HPDE6-E6E7 (cell line): ENCODE measurements at regions not wholly inside any gene's neighbourhood (a gene's known extent, or its start where the extent isn't known, plus 50 kb on each side); places are given as distances from the start of the nearest gene placed in this dataset.
"Not testable (repeated sequence)": the region's sequence is repeated elsewhere in the genome, so short reads cannot be mapped to it uniquely, and the experiment has no call there.

ENCODE experiments used
- DNase-seq: peaks from one replicate; pipeline ENCODE4 v3.0.0; 2011; ENCODE audit warnings: missing footprints; ENCODE audit errors: extremely low spot score

- DNase-seq, result no peak
Observed at GRCh38 chr1:8228253-8228652, 89.7 kb upstream of the SLC45A1 start.

GRCh38 chr1:8227674-8228073 lies 90.2 kb upstream of the SLC45A1 start:
- DNase-seq, result not testable (repeated sequence)

GRCh38 chr1:8226747-8227146 lies 91.2 kb upstream of the SLC45A1 start:
- no peak for DNase-seq

- DNase-seq, result not testable (repeated sequence)
Observed at GRCh38 chr1:8226024-8226423, 91.9 kb upstream of the SLC45A1 start.

- DNase-seq, result no peak
Observed at GRCh38 chr1:8223526-8223925, 94.4 kb upstream of the SLC45A1 start.

- DNase-seq, result no peak
Observed at GRCh38 chr1:8222789-8223188, 95.1 kb upstream of the SLC45A1 start.

- no peak for DNase-seq
Observed at GRCh38 chr1:8219530-8219929, 98.4 kb upstream of the SLC45A1 start.

GRCh38 chr1:8218351-8219092 lies 99.4 kb upstream of the SLC45A1 start:
- no peak for DNase-seq

- no peak for DNase-seq
Observed at GRCh38 chr1:8217809-8218208, 100.1 kb upstream of the SLC45A1 start.

GRCh38 chr1:8217011-8217711 lies 100.8 kb upstream of the SLC45A1 start:
- DNase-seq, result no peak

GRCh38 chr1:8216005-8216404 lies 101.9 kb upstream of the SLC45A1 start:
- no peak for DNase-seq

- no peak for DNase-seq
Observed at GRCh38 chr1:8214501-8215173, 103.3 kb upstream of the SLC45A1 start.

- no peak for DNase-seq
Observed at GRCh38 chr1:8213676-8214075, 104.2 kb upstream of the SLC45A1 start.

GRCh38 chr1:8213136-8213535 lies 104.8 kb upstream of the SLC45A1 start:
- no peak for DNase-seq

- no peak for DNase-seq
Observed at GRCh38 chr1:8212580-8213031, 105.3 kb upstream of the SLC45A1 start.

GRCh38 chr1:8211883-8212579 lies 105.9 kb upstream of the SLC45A1 start:
- peak; percentile 90 for DNase-seq

GRCh38 chr1:8211251-8211882 lies 106.5 kb upstream of the SLC45A1 start:
- no peak for DNase-seq

GRCh38 chr1:8207202-8207601 lies 110.7 kb upstream of the SLC45A1 start:
- DNase-seq, result no peak

- no peak for DNase-seq
Observed at GRCh38 chr1:8206391-8206790, 111.5 kb upstream of the SLC45A1 start.

- no peak for DNase-seq
Observed at GRCh38 chr1:8205771-8206170, 112.1 kb upstream of the SLC45A1 start.

- no peak for DNase-seq
Observed at GRCh38 chr1:8204826-8205225, 113.1 kb upstream of the SLC45A1 start.

- no peak for DNase-seq
Observed at GRCh38 chr1:8203551-8203950, 114.4 kb upstream of the SLC45A1 start.
